ENCODE measurements at regions not wholly inside any gene's neighbourhood (a gene's known extent, or its start where the extent isn't known, plus 50 kb on each side); places are given as distances from the start of the nearest gene placed in this dataset.
"Not testable (repeated sequence)": the region's sequence is repeated elsewhere in the genome, so short reads cannot be mapped to it uniquely, and the experiment has no call there.

- no peak for DNase-seq (ENCODE audit: low read depth in 3 of 3, low spot score in 2 of 3)
These were observed 50.9 kb upstream of the HSPB3 start for GRCh38 chr5:54404568-54404967.

DNA sequence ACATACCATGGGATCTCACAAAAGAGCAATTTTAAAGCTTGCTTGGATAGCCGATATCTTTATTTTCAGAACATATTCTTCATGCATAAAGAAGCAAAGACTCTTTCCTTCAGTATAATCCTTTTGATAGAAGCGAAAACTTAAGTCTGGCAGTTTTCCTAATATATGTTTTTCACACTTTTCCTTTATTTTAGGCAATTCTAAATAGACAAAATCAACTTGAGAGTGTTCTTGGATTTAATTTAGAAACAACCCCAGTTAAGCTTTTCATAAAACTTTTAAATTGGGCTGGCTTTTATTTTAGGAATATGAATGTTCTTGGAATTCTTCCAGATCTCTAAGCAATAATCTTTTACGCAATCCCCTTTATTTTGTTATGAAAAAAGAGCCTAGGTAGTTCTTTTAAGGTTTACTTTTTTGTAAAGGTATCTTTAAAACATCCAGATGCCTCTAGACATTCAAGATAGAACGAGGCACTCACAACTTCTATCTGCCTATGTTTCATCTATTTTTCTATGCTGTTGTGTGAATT is 51.5 kb upstream of the HSPB3 start:
- DNase-seq (ENCODE audit: low read depth in 3 of 3, low spot score in 2 of 3): no peak

DNA sequence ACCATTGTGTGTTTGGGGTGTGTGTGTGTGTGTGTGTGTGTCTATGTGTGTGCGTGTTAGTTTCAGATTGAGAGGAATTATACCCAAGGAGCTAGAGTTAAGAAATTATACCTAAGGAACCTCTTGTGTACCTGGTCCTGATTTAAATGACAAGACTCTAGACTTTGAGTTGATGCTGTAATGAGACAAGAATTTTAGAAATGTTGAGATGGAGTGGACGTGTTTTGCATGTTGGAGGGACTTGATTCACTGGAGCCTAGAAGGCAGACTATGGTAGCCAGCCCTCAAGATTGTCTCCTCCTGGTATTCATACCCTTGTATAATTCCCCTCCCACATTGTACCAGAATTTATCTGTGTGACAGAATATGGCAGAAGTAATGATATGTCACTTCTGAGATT is 52.4 kb upstream of the HSPB3 start:
- DNase-seq (ENCODE audit: low read depth in 3 of 3, low spot score in 2 of 3): no peak

GRCh38 chr5:54401515-54401914 is 54.0 kb upstream of the HSPB3 start:
- DNase-seq (ENCODE audit: low read depth in 3 of 3, low spot score in 2 of 3): no peak

GRCh38 chr5:54398191-54398590 is 57.3 kb upstream of the HSPB3 start:
- DNase-seq (ENCODE audit: low read depth in 3 of 3, low spot score in 2 of 3): no peak

DNA sequence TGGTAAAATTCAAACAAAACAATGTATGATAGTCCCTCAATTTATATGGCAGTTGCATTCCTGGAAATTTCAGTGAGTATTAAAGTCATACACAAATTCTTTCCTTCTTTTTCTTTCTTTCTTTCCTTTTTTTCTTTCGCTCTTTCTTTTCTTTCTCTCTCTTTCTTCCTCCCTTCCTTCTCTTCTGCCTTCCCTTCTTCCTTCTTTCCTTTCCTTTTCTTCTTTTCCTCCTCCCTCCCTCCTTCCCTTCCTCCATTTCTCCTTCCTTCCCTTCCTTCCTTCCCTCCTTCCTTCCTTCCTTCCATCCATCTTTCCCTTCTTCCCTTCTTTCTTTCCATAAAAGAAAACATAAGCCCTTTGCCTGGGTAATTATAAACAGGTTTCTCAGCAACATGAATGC is 58.1 kb upstream of the HSPB3 start:
- no peak for DNase-seq (ENCODE audit: low read depth in 3 of 3, low spot score in 2 of 3)

DNA sequence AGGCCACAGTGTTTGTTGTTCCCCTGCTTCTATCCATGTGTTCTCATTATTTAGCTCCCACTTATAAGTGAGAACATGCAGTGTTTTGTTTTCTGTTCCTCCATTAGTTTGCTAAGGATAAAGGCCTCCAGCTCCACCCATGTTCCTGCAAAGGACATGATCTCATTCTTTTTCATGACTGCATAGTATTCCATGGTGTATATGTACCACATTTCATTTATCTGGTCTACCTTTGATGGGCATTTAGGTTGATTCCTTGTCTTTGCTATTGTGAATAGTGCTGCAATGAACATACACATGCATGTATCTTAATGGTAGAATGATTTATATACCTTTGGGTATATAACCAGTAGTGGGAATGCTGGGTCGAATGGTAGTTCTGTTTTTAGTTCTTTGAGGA is 62.5 kb upstream of the HSPB3 start:
- DNase-seq (ENCODE audit: low read depth in 3 of 3, low spot score in 2 of 3): not testable (repeated sequence)

- no peak for DNase-seq (ENCODE audit: low read depth in 3 of 3, low spot score in 2 of 3)
These were observed 64.9 kb upstream of the HSPB3 start for GRCh38 chr5:54390539-54391031.

DNA sequence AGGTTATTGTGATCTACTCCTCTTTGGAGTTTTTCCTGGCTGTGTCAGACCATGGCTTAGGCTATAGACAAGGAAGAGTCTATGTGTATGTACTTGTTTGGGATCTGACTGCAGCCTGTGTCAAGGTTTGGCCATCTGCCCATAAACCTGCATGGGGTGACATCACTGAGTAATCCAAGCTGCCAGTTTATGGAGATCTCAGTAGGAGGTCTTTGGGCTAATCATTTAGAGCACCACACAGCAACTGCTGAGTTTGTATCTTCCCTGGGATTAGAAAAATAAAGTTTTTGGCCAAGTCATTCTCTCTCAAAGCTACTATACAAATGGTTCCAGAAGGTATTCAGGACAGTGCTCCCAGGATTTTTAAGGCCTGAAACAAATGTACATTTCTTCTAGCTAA is 65.5 kb upstream of the HSPB3 start:
- DNase-seq (ENCODE audit: low read depth in 3 of 3, low spot score in 2 of 3): peak; percentile 23 to 40 (median 34)

GRCh38 chr5:54389399-54389798 is 66.1 kb upstream of the HSPB3 start:
- not testable (repeated sequence) for DNase-seq (ENCODE audit: low read depth in 3 of 3, low spot score in 2 of 3)

GRCh38 chr5:54388811-54389210 is 66.7 kb upstream of the HSPB3 start:
- DNase-seq (ENCODE audit: low read depth in 3 of 3, low spot score in 2 of 3): no peak

GRCh38 chr5:54388409-54388808 is 67.1 kb upstream of the HSPB3 start:
- DNase-seq (ENCODE audit: low read depth in 3 of 3, low spot score in 2 of 3): no peak

DNA sequence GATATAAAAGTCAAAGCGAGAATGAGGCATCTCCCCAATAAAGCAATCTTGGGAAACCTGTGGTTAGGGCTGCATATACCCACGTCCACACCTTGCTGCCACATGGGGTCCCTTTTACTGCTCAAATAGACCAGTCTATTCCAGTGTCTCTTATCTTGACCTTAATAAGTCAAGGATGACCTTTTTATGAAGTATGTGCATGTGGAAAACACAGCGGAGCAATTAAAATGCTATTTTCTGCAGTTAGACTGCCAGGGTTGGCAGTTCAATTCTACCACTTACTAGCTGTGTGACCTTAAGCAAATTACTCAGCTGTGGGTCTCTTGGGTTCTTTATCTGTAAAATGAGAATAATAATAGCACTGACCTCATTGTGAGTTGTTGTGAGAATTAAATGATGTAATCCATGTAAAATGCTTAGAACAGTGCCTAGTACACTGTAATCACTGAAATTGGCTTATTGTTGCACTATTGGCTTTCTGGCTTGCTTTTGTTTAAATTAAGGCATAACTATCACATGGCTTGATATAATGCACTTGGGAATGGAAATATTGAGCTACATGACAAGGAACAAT is 67.8 kb upstream of the HSPB3 start:
- no peak for DNase-seq (ENCODE audit: low read depth in 3 of 3, low spot score in 2 of 3)

DNA sequence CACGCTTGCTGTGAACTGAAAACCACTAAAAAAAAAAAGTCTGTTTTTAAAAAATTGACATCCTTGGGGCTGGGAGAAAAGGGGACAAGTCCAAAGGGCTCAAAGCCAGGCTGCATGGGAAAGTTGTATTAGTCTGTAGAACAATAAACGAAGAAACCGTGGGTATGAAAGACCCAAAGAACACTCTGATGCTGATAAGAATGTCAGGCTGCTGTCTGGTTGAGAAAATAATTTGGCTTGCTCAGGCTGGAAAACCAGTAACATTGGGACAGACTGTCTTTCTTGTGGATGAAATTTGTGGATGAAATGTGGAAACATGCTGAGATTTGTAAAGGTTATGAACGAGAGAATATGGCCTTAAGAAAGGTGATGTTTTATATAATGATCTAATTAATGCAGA is 68.5 kb upstream of the HSPB3 start:
- DNase-seq (ENCODE audit: low read depth in 3 of 3, low spot score in 2 of 3): no peak

DNA sequence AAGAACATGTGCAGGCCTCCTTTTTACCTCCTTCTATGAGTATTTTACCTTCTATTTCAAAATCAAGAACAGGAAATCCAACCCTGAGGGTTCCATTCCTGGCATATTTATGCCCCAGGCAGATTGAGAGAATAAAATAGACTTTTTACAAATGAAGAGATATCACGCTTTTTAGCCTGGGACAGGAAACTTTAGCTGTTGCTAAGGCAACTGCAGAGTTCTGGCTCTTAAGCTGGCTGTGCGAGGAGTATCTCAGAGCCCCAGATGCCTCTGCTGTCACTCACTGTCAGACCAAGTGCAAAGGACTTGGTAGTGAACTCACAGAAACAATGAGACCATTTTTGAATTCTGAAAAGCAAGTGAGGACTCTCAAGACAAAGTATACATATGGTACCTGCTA is 69.5 kb upstream of the HSPB3 start:
- DNase-seq (ENCODE audit: low read depth in 3 of 3, low spot score in 2 of 3): no peak

DNA sequence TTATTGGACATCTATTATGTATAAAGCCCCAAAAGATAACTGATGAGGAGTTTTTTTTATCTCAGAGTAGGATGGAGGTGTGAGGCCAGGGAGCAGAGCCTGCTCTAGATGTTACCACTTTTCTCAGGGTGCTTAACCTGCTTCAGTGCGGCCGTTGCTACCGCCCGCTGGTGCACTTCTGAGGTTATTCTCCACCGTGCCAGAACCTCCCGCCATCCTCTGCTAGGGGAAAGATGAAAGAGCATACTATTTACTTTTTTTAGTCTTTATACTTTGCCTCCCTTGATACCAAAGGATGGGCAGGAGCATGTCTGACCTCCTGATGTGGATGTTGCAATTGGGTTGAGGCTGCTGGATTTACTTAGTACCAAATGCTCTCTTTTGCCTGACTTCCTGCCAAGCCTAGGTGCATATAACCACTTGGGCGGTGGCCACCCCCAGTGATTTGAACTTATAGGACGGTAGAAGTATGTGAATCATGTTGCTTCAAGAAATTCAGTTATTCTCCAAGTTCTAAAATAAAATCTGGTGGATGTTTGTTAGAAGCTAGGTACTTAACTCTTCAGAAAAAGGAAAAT is 71.1 kb upstream of the HSPB3 start:
- no peak for DNase-seq (ENCODE audit: low read depth in 3 of 3, low spot score in 2 of 3)

GRCh38 chr5:54383941-54384340 is 71.6 kb upstream of the HSPB3 start:
- DNase-seq (ENCODE audit: low read depth in 3 of 3, low spot score in 2 of 3): no peak

DNA sequence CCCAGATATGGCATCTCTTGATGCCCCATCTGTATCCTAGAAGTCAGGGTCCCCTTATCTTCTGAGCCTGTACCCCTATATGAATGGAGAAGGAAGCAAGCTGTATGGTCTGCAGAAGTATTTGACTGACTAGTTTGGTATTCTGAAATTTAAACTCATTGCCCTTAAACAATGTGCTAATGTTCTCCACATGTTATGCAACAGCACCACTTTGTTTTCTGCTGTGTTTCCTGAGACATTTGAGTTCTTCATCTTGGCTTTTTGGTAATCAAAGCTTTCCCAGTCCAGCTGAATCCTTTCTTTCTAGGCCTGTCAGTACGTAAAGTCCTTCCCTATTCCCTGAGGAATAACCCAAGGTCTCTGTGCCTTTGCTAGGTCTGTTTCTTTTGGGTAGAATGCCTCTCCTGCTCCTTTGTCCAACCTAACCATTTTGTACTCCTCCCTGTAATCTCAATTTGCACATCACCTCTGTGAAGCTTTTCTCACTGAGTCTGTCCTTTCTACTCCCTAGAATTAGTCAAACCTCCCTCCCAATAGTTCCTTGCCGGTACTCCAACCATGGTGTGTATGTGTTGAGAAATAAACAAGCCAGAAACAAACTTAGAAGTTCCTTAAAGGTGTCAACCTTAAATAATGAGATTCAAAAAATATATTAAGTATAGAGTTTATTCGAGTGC is 72.1 kb upstream of the HSPB3 start:
- DNase-seq (ENCODE audit: low read depth in 3 of 3, low spot score in 2 of 3): no peak

DNA sequence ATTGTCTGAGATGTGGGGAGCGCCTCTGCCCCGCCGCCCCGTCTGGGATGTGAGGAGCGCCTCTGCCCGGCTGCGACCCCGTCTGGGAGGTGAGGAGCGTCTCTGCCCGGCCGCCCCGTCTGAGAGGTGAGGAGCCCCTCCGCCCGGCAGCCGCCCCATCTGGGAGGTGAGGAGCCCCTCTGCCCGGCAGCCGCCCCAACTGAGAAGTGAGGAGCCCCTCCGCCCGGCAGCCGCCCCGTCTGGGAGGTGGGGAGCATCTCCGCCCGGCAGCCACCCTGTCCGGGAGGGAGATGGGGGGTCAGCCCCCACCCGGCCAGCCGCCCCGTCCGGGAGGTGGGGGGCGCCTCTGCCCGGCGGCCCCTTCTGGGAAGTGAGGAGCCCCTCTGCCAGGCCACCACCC is 70.9 kb upstream of the ARL15 start:
- DNase-seq (ENCODE audit: low read depth in 3 of 3, low spot score in 2 of 3): not testable (repeated sequence)

DNA sequence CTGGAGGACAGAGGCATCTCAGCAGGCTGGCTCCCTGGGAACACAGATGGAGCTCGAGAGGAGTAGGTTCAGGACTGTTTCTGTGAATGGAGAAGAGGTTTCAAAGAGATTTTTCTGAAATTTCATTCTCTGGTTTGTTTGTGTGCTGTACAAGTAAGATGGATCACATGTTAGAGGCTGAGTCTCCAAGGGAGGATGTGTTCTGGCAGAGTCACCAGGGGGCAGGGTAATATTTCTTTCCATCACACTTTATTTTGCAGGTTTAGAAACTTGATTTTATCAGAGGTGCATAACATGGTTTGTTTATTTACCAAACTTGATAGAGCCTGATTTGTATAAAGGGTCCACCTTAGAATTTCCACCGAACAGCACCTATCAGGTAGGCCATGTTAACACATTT is 69.2 kb upstream of the ARL15 start:
- DNase-seq (ENCODE audit: low read depth in 3 of 3, low spot score in 2 of 3): no peak

DNA sequence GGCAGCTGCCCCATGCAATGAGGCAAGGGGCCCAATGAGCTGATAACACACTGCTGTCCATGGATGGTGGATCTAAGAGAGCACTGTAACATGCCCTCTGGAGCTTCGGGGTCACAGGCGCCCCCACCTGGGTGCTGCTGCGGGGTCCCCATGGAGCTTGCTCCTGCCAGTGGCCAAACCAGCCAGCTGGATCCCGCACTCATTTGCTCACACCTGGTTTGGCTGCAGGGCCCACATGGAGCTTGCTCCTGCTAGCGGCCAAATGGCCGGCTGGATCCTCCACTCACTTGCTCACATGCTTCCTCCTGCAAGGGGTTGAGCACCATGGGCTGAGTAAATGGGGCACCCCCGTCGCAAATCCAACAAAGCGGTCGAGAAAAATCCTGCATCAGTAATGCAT is 68.3 kb upstream of the ARL15 start:
- DNase-seq (ENCODE audit: low read depth in 3 of 3, low spot score in 2 of 3): no peak

DNA sequence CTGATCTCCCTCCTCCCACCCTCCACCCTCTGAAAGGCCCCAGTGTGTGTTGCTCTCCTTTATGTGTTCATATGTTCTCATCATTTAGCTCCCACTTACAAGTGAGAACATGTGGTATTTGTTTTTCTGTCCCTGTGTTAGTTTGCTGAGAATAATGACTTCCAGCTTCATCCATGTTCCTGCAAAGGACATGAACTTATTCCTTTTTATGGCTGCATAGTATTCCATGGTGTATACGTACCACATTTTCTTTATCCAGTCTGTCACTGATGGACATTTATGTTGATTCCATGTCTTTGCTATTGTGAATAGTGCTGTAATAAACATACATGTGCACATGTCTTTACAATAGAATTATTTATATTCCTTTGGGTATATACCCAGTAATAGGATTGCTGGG is 67.0 kb upstream of the ARL15 start:
- not testable (repeated sequence) for DNase-seq (ENCODE audit: low read depth in 3 of 3, low spot score in 2 of 3)
